Lower leg skin (tissue), 3 donors: ENCODE measurements at regions not wholly inside any gene's neighbourhood (a gene's known extent, or its start where the extent isn't known, plus 50 kb on each side); places are given as distances from the start of the nearest gene placed in this dataset.
"Not testable (repeated sequence)": the region's sequence is repeated elsewhere in the genome, so short reads cannot be mapped to it uniquely, and the experiment has no call there.

ENCODE experiments used
- CTCF ChIP-seq, 3 donors: fragments of 450-650 bp; IDR thresholded peaks; one replicate each; pipeline ENCODE4 v1.5.1; 2016; ENCODE audit warnings: antibody characterized with exemption in 3 of 3, mild to moderate bottlenecking in 3 of 3, moderate library complexity in 2 of 3
- POLR2A ChIP-seq, 2 donors: fragments of 450-650 bp; IDR thresholded peaks; one replicate each; pipeline ENCODE4 v1.6.1; 2016 to 2017; ENCODE audit warnings: antibody characterized with exemption in 2 of 2, mild to moderate bottlenecking in 1 of 2, moderate library complexity in 1 of 2

- TF ChIP-seq CTCF, POLR2A (IDR thresholded peaks at IDR 0.05): not testable (repeated sequence)
Measured at GRCh38 chr7:150081865-150082264, 208.1 kb downstream of the ATP6V0E2 start.
